GM12878 (cell line): ENCODE measurements at regions not wholly inside any gene's neighbourhood (a gene's known extent, or its start where the extent isn't known, plus 50 kb on each side); places are given as distances from the start of the nearest gene placed in this dataset.

Source experiments
- ATAC-seq: fragments of 200-7000 bp; cut with Tn5 transposase; 3 replicates; pipeline ENCODE4 v1.9.1; 2020; ENCODE audit warnings: mild to moderate bottlenecking, moderate library complexity
- BruUV-seq: library from RNA; stranded (reverse); fragments of 400-500 nt; replicated peaks from 2 replicates; lab custom pipeline; 2021; lab: Mats Ljungman, UMichigan
- CTCF ChIA-PET: fragments of 300-600 bp; sonication (Branson Sonifier 250); formaldehyde crosslinking; extraction: SDS; loops from one replicate; lab custom pipeline; 2021; ENCODE audit warnings: inconsistent platforms; lab: Yijun Ruan, JAX
- POLR2A ChIA-PET: fragments of 350-600 bp; formaldehyde crosslinking; extraction: SDS; loops from one replicate; lab custom pipeline; 2021; ENCODE audit warnings: inconsistent platforms; lab: Charles Lee
- RAD21 ChIA-PET: fragments of 300-600 bp; sonication (Branson Sonifier 250); formaldehyde crosslinking; loops from one replicate; lab custom pipeline; 2023; ENCODE audit warnings: antibody characterized with exemption; ENCODE audit not compliant: unreplicated experiment; lab: Charles Lee
- SMC1A ChIA-PET: fragments of 300-600 bp; sonication (Branson Sonifier 250); formaldehyde crosslinking; loops from one replicate; lab custom pipeline; 2023; ENCODE audit not compliant: unreplicated experiment, uncharacterized antibody; lab: Charles Lee
- DNase-seq: peaks from one replicate; pipeline ENCODE4 v3.0.0-alpha.2; 2011; ENCODE audit warnings: low read depth, low spot score
- FAIRE-seq: peaks from 3 replicates; lab custom pipeline; 2011; peaks lifted over from hg19 to GRCh38; lab: Jason Lieb, UNC
- H2AFZ ChIP-seq: 2 replicates; pipeline ENCODE4 v1.6.0; 2011; ENCODE audit warnings: low read depth, low read length, control low read depth; ENCODE audit not compliant: control insufficient read depth
- H3K27ac ChIP-seq: 2 replicates; pipeline ENCODE4 v1.5.1; 2011; ENCODE audit warnings: control low read depth; ENCODE audit not compliant: control insufficient read depth, insufficient read depth
- H3K27me3 ChIP-seq, 2 experiments: replicated peaks in 1 of 2; 2 replicates each; pipeline versions ENCODE4 v1.6.0 to v1.6.1; 2011; ENCODE audit warnings: low read length in 1 of 2; ENCODE audit not compliant: control insufficient read depth in 2 of 2, insufficient read depth in 2 of 2
- H3K36me3 ChIP-seq, 2 experiments: 2 replicates each; pipeline ENCODE4 v1.5.1; 2011; ENCODE audit warnings: low read length in 1 of 2; ENCODE audit not compliant: control insufficient read depth in 2 of 2, insufficient read depth in 2 of 2
- H3K4me1 ChIP-seq: 2 replicates; pipeline ENCODE4 v1.6.1; 2011; ENCODE audit warnings: mild to moderate bottlenecking, low read length, moderate library complexity, mixed read lengths; ENCODE audit not compliant: control insufficient read depth, insufficient read depth
- H3K4me2 ChIP-seq: 2 replicates; pipeline ENCODE4 v1.6.0; 2011; ENCODE audit warnings: control low read depth; ENCODE audit not compliant: control insufficient read depth, insufficient read depth
- H3K4me3 ChIP-seq: fragments of 200-600 bp; sonication (generic); 2 replicates; pipeline ENCODE4 v1.5.1; 2016
- H3K79me2 ChIP-seq: 2 replicates; pipeline ENCODE4 v1.6.0; 2011; ENCODE audit warnings: low read length; ENCODE audit not compliant: control insufficient read depth, insufficient read depth
- H3K9ac ChIP-seq: 2 replicates; pipeline ENCODE4 v1.8.0; 2011; ENCODE audit warnings: low read length, control low read depth, mixed read lengths; ENCODE audit not compliant: control insufficient read depth, insufficient read depth
- H3K9me3 ChIP-seq: replicated peaks from 3 replicates; pipeline ENCODE4 v1.5.1; 2011; ENCODE audit warnings: mild to moderate bottlenecking, low read length; ENCODE audit not compliant: control insufficient read depth, insufficient read depth
- H4K20me1 ChIP-seq: 2 replicates; pipeline ENCODE4 v1.6.0; 2011; ENCODE audit not compliant: control insufficient read depth, insufficient read depth
- ASH2L ChIP-seq: fragments of 300-600, 200-600 bp; sonication (generic); IDR thresholded peaks from 2 replicates; pipeline ENCODE4 v1.6.1; 2017; ENCODE audit warnings: low read depth, mild to moderate bottlenecking, borderline replicate concordance
- ATF7 ChIP-seq: fragments of 450-650 bp; IDR thresholded peaks from 2 replicates; pipeline ENCODE4 v1.6.1; 2016; ENCODE audit warnings: low read depth, mild to moderate bottlenecking
- BHLHE40 ChIP-seq, 2 experiments: fragments of 450-650 bp in 1 of 2; IDR thresholded peaks; 2 replicates each; pipeline ENCODE4 v1.6.1; 2011 to 2017; ENCODE audit warnings: low read depth in 2 of 2, borderline replicate concordance in 1 of 2, improper control_type of control experiment in 1 of 2, low read length in 1 of 2, mild to moderate bottlenecking in 1 of 2
- BRCA1 ChIP-seq: IDR thresholded peaks from 2 replicates; pipeline ENCODE4 v1.6.1; 2011; ENCODE audit warnings: low read depth, low read length, improper control_type of control experiment
- E2F8 ChIP-seq: fragments of 450-650 bp; IDR thresholded peaks from 2 replicates; pipeline ENCODE4 v1.6.1; 2018; ENCODE audit warnings: mild to moderate bottlenecking, low read depth, moderate library complexity; ENCODE audit not compliant: partially characterized antibody
- EGR1 ChIP-seq, 2 experiments: IDR thresholded peaks; 1 replicate in 1 of 2; 2 replicates in 1 of 2; pipeline ENCODE4 v1.6.1; 2011 to 2012; ENCODE audit warnings: low read depth in 2 of 2, low read length in 2 of 2, borderline replicate concordance in 1 of 2, mild to moderate bottlenecking in 1 of 2, moderate library complexity in 1 of 2
- FOS ChIP-seq: IDR thresholded peaks from 3 replicates; pipeline ENCODE4 v1.6.1; 2011; ENCODE audit warnings: borderline replicate concordance; ENCODE audit not compliant: insufficient read length; ENCODE audit errors: extremely low read depth
- HSF1 ChIP-seq: fragments of 150-350 bp; IDR thresholded peaks from 2 replicates; pipeline ENCODE4 v1.6.1; 2014; ENCODE audit warnings: mild to moderate bottlenecking, low read depth, low read length
- NFXL1 ChIP-seq: fragments of 450-650 bp; IDR thresholded peaks from 2 replicates; pipeline ENCODE4 v1.6.1; 2017; ENCODE audit warnings: antibody characterized with exemption, mild to moderate bottlenecking, borderline replicate concordance
- NFYA ChIP-seq: IDR thresholded peaks from 2 replicates; pipeline ENCODE4 v1.6.1; 2011; ENCODE audit warnings: low read depth, mild to moderate bottlenecking, low read length, improper control_type of control experiment, borderline replicate concordance
- NFYB ChIP-seq: IDR thresholded peaks from 2 replicates; pipeline ENCODE4 v1.6.1; 2011; ENCODE audit warnings: low read depth, mild to moderate bottlenecking, low read length, improper control_type of control experiment, moderate library complexity; ENCODE audit not compliant: insufficient read depth
- RAD51 ChIP-seq: fragments of 450-650 bp; IDR thresholded peaks from 2 replicates; pipeline ENCODE4 v1.6.1; 2016; ENCODE audit warnings: moderate library complexity, mild to moderate bottlenecking, inconsistent platforms
- RELA ChIP-seq: fragments of 450-650 bp; IDR thresholded peaks from 2 replicates; pipeline ENCODE4 v1.8.0; 2014; ENCODE audit warnings: borderline replicate concordance; ENCODE audit not compliant: partially characterized antibody
- SPI1 ChIP-seq: IDR thresholded peaks from 2 replicates; pipeline ENCODE4 v1.6.1; 2011; ENCODE audit warnings: low read depth, mild to moderate bottlenecking, low read length, moderate library complexity, borderline replicate concordance; ENCODE audit not compliant: insufficient read depth
- SREBF2 ChIP-seq: IDR thresholded peaks from 2 replicates; pipeline ENCODE4 v1.6.1; 2012; ENCODE audit warnings: mild to moderate bottlenecking, low read length
- SRF ChIP-seq, 2 experiments: IDR thresholded peaks; 2 replicates each; pipeline ENCODE4 v1.6.1; 2011; ENCODE audit warnings: low read depth in 2 of 2, low read length in 2 of 2, mild to moderate bottlenecking in 1 of 2, moderate library complexity in 1 of 2
- ZNF384 ChIP-seq: IDR thresholded peaks from 2 replicates; pipeline ENCODE4 v1.6.1; 2012; ENCODE audit warnings: low read depth, mild to moderate bottlenecking, low read length, improper control_type of control experiment, borderline replicate concordance
- WGBS: methylation state at CpG from one replicate; pipeline ENCODE4 v1.1.6; 2016; ENCODE audit warnings: low lambda C conversion rate; ENCODE audit not compliant: insufficient replicate concordance, insufficient coverage; ENCODE audit errors: missing lambda C conversion rate; 5-methylcytosine and 5-hydroxymethylcytosine counted together
- in situ Hi-C: fragments of 300-500 bp; cut with MboI; formaldehyde crosslinking; loops from 9 replicates; pipeline ENCODE4 v1.14.3; 2018; ENCODE audit warnings: mixed read lengths
- intact Hi-C: fragments of 100-400 bp; cut with micrococcal nuclease; formaldehyde crosslinking; loops from one replicate; pipeline ENCODE4 v1.14.2; 2022; ENCODE audit not compliant: unreplicated experiment
- TF ChIP-seq, protein P1 (sequence below): fragments of 450-650 bp; conservative IDR thresholded peaks from 2 replicates; pipeline ENCODE4 v1.6.1; 2017; ENCODE audit warnings: mild to moderate bottlenecking, moderate library complexity

GRCh38 chr2:209351636-209352035, 72.2 kb upstream of the MAP2 start:
- in situ Hi-C loops = no loop called here
- CTCF ChIA-PET = interaction anchor here (1.1 kb wide), 2 partner anchors 16 to 28 kb away, joined by 3 to 9 read pairs; no protein-coding TSS in a partner anchor

More at GRCh38 chr2:209351636-209352035, 72.2 kb upstream of the MAP2 start:
- intact Hi-C loops = no loop called here
- ChIA-PET POLR2A (no interaction called here), RAD21 (no interaction called here), SMC1A (interaction anchor here (1.9 kb wide), 1 partner anchor 17 kb away, joined by 7 read pairs; no protein-coding TSS in a partner anchor)
- no peaks in the 10 kb centered on the region for H3K9me3 ChIP-seq
- H3K4me1 ChIP-seq = no peaks in the 10 kb centered on the region
- TF ChIP-seq HSF1 = no peak
- no peak for TF ChIP-seq NFYB
- TF ChIP-seq NFXL1 = no peak
- TF ChIP-seq BHLHE40 (IDR thresholded peaks at IDR 0.05; ENCODE audit: borderline replicate concordance in 1 of 2, low read depth in 2 of 2, low read length in 1 of 2) = no peak
- TF ChIP-seq ASH2L = no peak
- no peak for TF ChIP-seq SRF (IDR thresholded peaks at IDR 0.05; ENCODE audit: low read depth in 2 of 2, low read length in 2 of 2)
- TF ChIP-seq BRCA1 = no peak
- TF ChIP-seq, protein P1, sequence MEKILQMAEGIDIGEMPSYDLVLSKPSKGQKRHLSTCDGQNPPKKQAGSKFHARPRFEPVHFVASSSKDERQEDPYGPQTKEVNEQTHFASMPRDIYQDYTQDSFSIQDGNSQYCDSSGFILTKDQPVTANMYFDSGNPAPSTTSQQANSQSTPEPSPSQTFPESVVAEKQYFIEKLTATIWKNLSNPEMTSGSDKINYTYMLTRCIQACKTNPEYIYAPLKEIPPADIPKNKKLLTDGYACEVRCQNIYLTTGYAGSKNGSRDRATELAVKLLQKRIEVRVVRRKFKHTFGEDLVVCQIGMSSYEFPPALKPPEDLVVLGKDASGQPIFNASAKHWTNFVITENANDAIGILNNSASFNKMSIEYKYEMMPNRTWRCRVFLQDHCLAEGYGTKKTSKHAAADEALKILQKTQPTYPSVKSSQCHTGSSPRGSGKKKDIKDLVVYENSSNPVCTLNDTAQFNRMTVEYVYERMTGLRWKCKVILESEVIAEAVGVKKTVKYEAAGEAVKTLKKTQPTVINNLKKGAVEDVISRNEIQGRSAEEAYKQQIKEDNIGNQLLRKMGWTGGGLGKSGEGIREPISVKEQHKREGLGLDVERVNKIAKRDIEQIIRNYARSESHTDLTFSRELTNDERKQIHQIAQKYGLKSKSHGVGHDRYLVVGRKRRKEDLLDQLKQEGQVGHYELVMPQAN = no peak
- no peak for TF ChIP-seq SREBF2
- TF ChIP-seq SPI1 = no peak
- TF ChIP-seq FOS = no peak
- no peak for TF ChIP-seq ZNF384
- no peak for TF ChIP-seq RELA
- no peak for TF ChIP-seq EGR1 (IDR thresholded peaks at IDR 0.05; ENCODE audit: borderline replicate concordance in 1 of 2, low read depth in 2 of 2, low read length in 2 of 2)
- TF ChIP-seq E2F8 = no peak
- TF ChIP-seq ATF7 = no peak
- TF ChIP-seq RAD51 = no peak
- no peak for TF ChIP-seq NFYA
- no TSS peak for BruUV-seq
- H3K9ac ChIP-seq = no peak overlapping the region
- no peak for ATAC-seq
- H3K4me3 ChIP-seq = no peak overlapping the region
- FAIRE-seq = no peak
- no peak for DNase-seq
- H3K27me3 ChIP-seq = no peaks in the 10 kb centered on the region
- H3K27ac ChIP-seq = no peak overlapping the region
- no peaks in the 10 kb centered on the region for H3K79me2 ChIP-seq
- WGBS = 33% methylated on average over 3 of the region's 3 CpGs
- no peaks in the 10 kb centered on the region for H3K36me3 ChIP-seq
- no peak overlapping the region for H3K4me2 ChIP-seq
- H2AFZ ChIP-seq = no peak overlapping the region
- no peaks in the 10 kb centered on the region for H4K20me1 ChIP-seq
